ENCODE measurements at regions not wholly inside any gene's neighbourhood (a gene's known extent, or its start where the extent isn't known, plus 50 kb on each side); places are given as distances from the start of the nearest gene placed in this dataset.

DNA sequence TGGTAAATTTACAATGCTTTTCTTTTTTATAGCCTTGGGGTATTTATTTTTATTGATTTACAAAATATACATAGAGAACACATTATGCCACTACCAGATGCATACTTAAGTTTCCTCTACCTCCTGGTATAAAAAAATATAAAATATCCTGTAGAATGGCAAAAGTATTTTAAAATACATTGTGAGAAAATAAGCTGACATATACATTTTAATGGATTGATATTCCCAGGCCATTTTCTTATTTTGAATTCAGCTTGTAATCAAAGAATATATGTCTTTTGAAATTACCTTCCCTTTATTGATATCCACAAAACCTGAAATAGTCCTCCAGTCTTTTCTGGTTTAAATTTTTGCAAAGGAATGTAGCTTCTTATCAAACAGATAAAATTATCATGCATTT, 923.9 kb downstream of the CDH18 start:
- TF ChIP-seq, protein P1, sequence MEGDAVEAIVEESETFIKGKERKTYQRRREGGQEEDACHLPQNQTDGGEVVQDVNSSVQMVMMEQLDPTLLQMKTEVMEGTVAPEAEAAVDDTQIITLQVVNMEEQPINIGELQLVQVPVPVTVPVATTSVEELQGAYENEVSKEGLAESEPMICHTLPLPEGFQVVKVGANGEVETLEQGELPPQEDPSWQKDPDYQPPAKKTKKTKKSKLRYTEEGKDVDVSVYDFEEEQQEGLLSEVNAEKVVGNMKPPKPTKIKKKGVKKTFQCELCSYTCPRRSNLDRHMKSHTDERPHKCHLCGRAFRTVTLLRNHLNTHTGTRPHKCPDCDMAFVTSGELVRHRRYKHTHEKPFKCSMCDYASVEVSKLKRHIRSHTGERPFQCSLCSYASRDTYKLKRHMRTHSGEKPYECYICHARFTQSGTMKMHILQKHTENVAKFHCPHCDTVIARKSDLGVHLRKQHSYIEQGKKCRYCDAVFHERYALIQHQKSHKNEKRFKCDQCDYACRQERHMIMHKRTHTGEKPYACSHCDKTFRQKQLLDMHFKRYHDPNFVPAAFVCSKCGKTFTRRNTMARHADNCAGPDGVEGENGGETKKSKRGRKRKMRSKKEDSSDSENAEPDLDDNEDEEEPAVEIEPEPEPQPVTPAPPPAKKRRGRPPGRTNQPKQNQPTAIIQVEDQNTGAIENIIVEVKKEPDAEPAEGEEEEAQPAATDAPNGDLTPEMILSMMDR (IDR thresholded peaks at IDR 0.05): no peak
- Histone ChIP-seq H3K9me3 (replicated peaks in 1 of 2; ENCODE audit: control insufficient read depth in 1 of 2, insufficient read depth in 1 of 2, low read length in 2 of 2) (no peaks in the 10 kb centered on the region), H3K4me1 (ENCODE audit: control insufficient read depth in 1 of 2, insufficient read depth in 2 of 2, low read length in 2 of 2) (no peaks in the 10 kb centered on the region), H3K4me2 (replicated peaks; ENCODE audit: extremely low read depth, low read length, poor library complexity, severe bottlenecking) (no peak overlapping the region), H3K9ac (ENCODE audit: insufficient read depth, low read length, poor library complexity, severe bottlenecking) (no peak overlapping the region), H3K36me3 (replicated peaks in 1 of 2; ENCODE audit: control insufficient read depth in 1 of 2, insufficient read depth in 2 of 2, low read length in 2 of 2) (no peaks in the 10 kb centered on the region), H3K79me2 (ENCODE audit: insufficient read depth, low read length) (no peaks in the 10 kb centered on the region), H3K27ac (ENCODE audit: low read depth in 1 of 2, low read length in 2 of 2) (no peak overlapping the region), H2AFZ (ENCODE audit: insufficient read depth, low read depth, low read length, poor library complexity, severe bottlenecking) (no peak overlapping the region), H3K27me3 (ENCODE audit: control insufficient read depth in 2 of 2, insufficient read depth in 2 of 2, low read length in 2 of 2) (no peaks in the 10 kb centered on the region), H3K4me3 (replicated peaks in 1 of 3; ENCODE audit: low read depth in 2 of 3, low read length in 3 of 3) (no peak overlapping the region), H4K20me1 (ENCODE audit: insufficient read depth, low read length) (no peaks in the 10 kb centered on the region)
- Mint-ChIP-seq H3K9me3 (peaks cover 0 to 5% (median 2%) of the 10 kb centered on the region in 7 donors), H3K36me3 (no peaks in the 10 kb centered on the region), H3K27ac (no peak overlapping the region), H3K4me3 (no peak overlapping the region), H3K4me1 (no peaks in the 10 kb centered on the region), H3K27me3 (ENCODE audit: low read depth in 3 of 3) (no peaks in the 10 kb centered on the region)
- intact Hi-C loops (cut with micrococcal nuclease): no loop called here
- DNase-seq: no peak

- H3K27me3 Mint-ChIP-seq (ENCODE audit: low read depth in 3 of 3): no peaks in the 10 kb centered on the region
- H3K36me3 Mint-ChIP-seq: no peaks in the 10 kb centered on the region
- H3K4me1 Mint-ChIP-seq: no peaks in the 10 kb centered on the region
- no peak overlapping the region for H3K27ac Mint-ChIP-seq
- no CpG with 5 or more reads among the region's 1 CpG for WGBS (ENCODE audit: insufficient coverage)
- intact Hi-C loops (cut with micrococcal nuclease): no loop called here
- Histone ChIP-seq H3K79me2 (ENCODE audit: insufficient read depth, low read length) (no peaks in the 10 kb centered on the region), H3K9ac (ENCODE audit: insufficient read depth, low read length, poor library complexity, severe bottlenecking) (no peak overlapping the region), H3K4me3 (replicated peaks in 1 of 3; ENCODE audit: low read depth in 2 of 3, low read length in 3 of 3) (no peak overlapping the region), H3K36me3 (replicated peaks in 1 of 2; ENCODE audit: control insufficient read depth in 1 of 2, insufficient read depth in 2 of 2, low read length in 2 of 2) (no peaks in the 10 kb centered on the region), H3K27ac (ENCODE audit: low read depth in 1 of 2, low read length in 2 of 2) (no peak overlapping the region), H2AFZ (ENCODE audit: insufficient read depth, low read depth, low read length, poor library complexity, severe bottlenecking) (no peak overlapping the region), H3K27me3 (ENCODE audit: control insufficient read depth in 2 of 2, insufficient read depth in 2 of 2, low read length in 2 of 2) (no peaks in the 10 kb centered on the region), H4K20me1 (ENCODE audit: insufficient read depth, low read length) (no peaks in the 10 kb centered on the region), H3K9me3 (replicated peaks in 1 of 2; ENCODE audit: control insufficient read depth in 1 of 2, insufficient read depth in 1 of 2, low read length in 2 of 2) (peaks cover 0 to 4% of the 10 kb centered on the region in 2 donors), H3K4me2 (replicated peaks; ENCODE audit: extremely low read depth, low read length, poor library complexity, severe bottlenecking) (no peak overlapping the region), H3K4me1 (ENCODE audit: control insufficient read depth in 1 of 2, insufficient read depth in 2 of 2, low read length in 2 of 2) (no peaks in the 10 kb centered on the region)
- TF ChIP-seq, protein P1 (IDR thresholded peaks at IDR 0.05): no peak
- no peak for DNase-seq
- no peak overlapping the region for H3K4me3 Mint-ChIP-seq
- peaks cover 0 to 6% (median 1%) of the 10 kb centered on the region in 7 donors for H3K9me3 Mint-ChIP-seq
Measured at GRCh38 chr5:19067741-19068140, 920.3 kb downstream of the CDH18 start.

All from CD14-positive monocyte (primary cell).